GM23338 (cell line): ENCODE measurements at regions not wholly inside any gene's neighbourhood (a gene's known extent, or its start where the extent isn't known, plus 50 kb on each side); places are given as distances from the start of the nearest gene placed in this dataset.

Source experiments
- ATAC-seq: fragments of 200-7000 bp; cut with Tn5 transposase; 3 replicates; pipeline ENCODE4 v1.9.1; 2020
- DNase-seq: peaks from one replicate; pipeline ENCODE4 v3.0.0-alpha.2; 2015; ENCODE audit warnings: low spot score
- H2AFZ ChIP-seq: fragments of 200-600 bp; sonication (generic); 2 replicates; pipeline ENCODE4 v1.8.0; 2016; ENCODE audit warnings: antibody characterized with exemption, mild to moderate bottlenecking, moderate library complexity
- H3F3A ChIP-seq: fragments of 200-600 bp; sonication (generic); replicated peaks from 2 replicates; pipeline ENCODE4 v1.8.0; 2017; ENCODE audit warnings: antibody characterized with exemption, mixed run types, low read depth
- H3K27ac ChIP-seq: fragments of 200-600 bp; sonication (generic); 2 replicates; pipeline ENCODE4 v1.6.1; 2016; ENCODE audit warnings: low read depth
- H3K27me3 ChIP-seq: fragments of 200-600 bp; sonication (generic); 2 replicates; pipeline ENCODE4 v1.8.0; 2016; ENCODE audit warnings: mild to moderate bottlenecking, mixed run types, moderate library complexity; ENCODE audit not compliant: insufficient read depth
- H3K36me3 ChIP-seq: fragments of 200-600 bp; sonication (generic); 2 replicates; pipeline ENCODE4 v1.8.0; 2016; ENCODE audit warnings: mild to moderate bottlenecking; ENCODE audit not compliant: insufficient read depth
- H3K4me1 ChIP-seq: fragments of 200-600 bp; sonication (generic); 2 replicates; pipeline ENCODE4 v1.8.0; 2016; ENCODE audit warnings: mild to moderate bottlenecking, moderate library complexity; ENCODE audit not compliant: insufficient read depth
- H3K4me2 ChIP-seq: fragments of 200-600 bp; sonication (generic); 2 replicates; pipeline ENCODE4 v1.7.1; 2017; ENCODE audit warnings: mixed run types
- H3K4me3 ChIP-seq: fragments of 200-600 bp; sonication (generic); 2 replicates; pipeline ENCODE4 v1.6.1; 2016; ENCODE audit warnings: mixed run types
- H3K79me2 ChIP-seq: fragments of 200-600 bp; sonication (generic); replicated peaks from 2 replicates; pipeline ENCODE4 v1.8.0; 2017; ENCODE audit warnings: mild to moderate bottlenecking; ENCODE audit not compliant: insufficient read depth
- H3K9me2 ChIP-seq: fragments of 200-600 bp; sonication (generic); 2 replicates; pipeline ENCODE4 v1.8.0; 2017; ENCODE audit not compliant: insufficient read depth
- H4K20me1 ChIP-seq: fragments of 200-600 bp; sonication (generic); replicated peaks from 2 replicates; pipeline ENCODE4 v1.8.0; 2017; ENCODE audit warnings: mild to moderate bottlenecking; ENCODE audit not compliant: insufficient read depth
- H3K27ac Mint-ChIP-seq: 2 replicates; pipeline ENCODE4 v1.8.0; 2020; ENCODE audit warnings: inconsistent platforms, mild to moderate bottlenecking, moderate library complexity, mixed read lengths
- H3K27me3 Mint-ChIP-seq: 3 replicates; pipeline ENCODE4 v1.8.0; 2022; ENCODE audit warnings: low read depth, mild to moderate bottlenecking, moderate library complexity, mixed read lengths, inconsistent platforms; ENCODE audit not compliant: insufficient read depth, poor library complexity
- H3K36me3 Mint-ChIP-seq: 3 replicates; pipeline ENCODE4 v1.8.0; 2021; ENCODE audit warnings: low read depth, mild to moderate bottlenecking, inconsistent platforms, moderate library complexity, mixed read lengths
- H3K4me1 Mint-ChIP-seq: 3 replicates; pipeline ENCODE4 v1.8.0; 2020; ENCODE audit warnings: mild to moderate bottlenecking, inconsistent platforms, mixed read lengths
- H3K4me3 Mint-ChIP-seq: 3 replicates; pipeline ENCODE4 v1.8.0; 2021; ENCODE audit warnings: moderate library complexity, mild to moderate bottlenecking, inconsistent platforms, mixed read lengths
- H3K9me3 Mint-ChIP-seq: 3 replicates; pipeline ENCODE4 v1.8.0; 2020; ENCODE audit warnings: moderate library complexity, mild to moderate bottlenecking, inconsistent platforms, mixed read lengths
- CREB1 ChIP-seq: fragments of 250-450 bp; sonication (Bioruptor Pico); IDR thresholded peaks from 2 replicates; pipeline ENCODE4 v1.5.0; 2020; ENCODE audit warnings: low read depth, mild to moderate bottlenecking, moderate library complexity
- EZH2phosphoT487 ChIP-seq: fragments of 200-600 bp; sonication (generic); IDR thresholded peaks from one replicate; pipeline ENCODE4 v1.8.1; 2018; ENCODE audit warnings: antibody characterized with exemption; ENCODE audit not compliant: unreplicated experiment
- NANOG ChIP-seq: IDR thresholded peaks from 2 replicates; pipeline ENCODE4 v1.6.1; 2016; ENCODE audit warnings: antibody characterized with exemption, borderline replicate concordance
- POLR2AphosphoS5 ChIP-seq: IDR thresholded peaks from 2 replicates; pipeline ENCODE4 v1.6.1; 2016; ENCODE audit warnings: antibody characterized with exemption, low read depth
- REST ChIP-seq: IDR thresholded peaks from one replicate; pipeline ENCODE4 v1.6.1; 2018; ENCODE audit warnings: antibody characterized with exemption; ENCODE audit not compliant: unreplicated experiment
- STAT1 ChIP-seq: IDR thresholded peaks from one replicate; pipeline ENCODE4 v1.6.1; 2016; ENCODE audit warnings: antibody characterized with exemption; ENCODE audit not compliant: unreplicated experiment
- ZNF114 ChIP-seq: fragments of 250-450 bp; sonication (Bioruptor Pico); IDR thresholded peaks from 2 replicates; pipeline ENCODE4 v1.5.0; 2020; ENCODE audit warnings: mild to moderate bottlenecking, moderate library complexity
- ZNF331 ChIP-seq: fragments of 250-450 bp; sonication (Bioruptor Pico); IDR thresholded peaks from 2 replicates; pipeline ENCODE4 v1.5.0; 2020; ENCODE audit warnings: low read depth, mild to moderate bottlenecking, moderate library complexity
- TF ChIP-seq, protein P1 (sequence below): fragments of 250-450 bp; sonication (Bioruptor Pico); IDR thresholded peaks from 2 replicates; pipeline ENCODE4 v1.5.0; 2020; ENCODE audit warnings: mild to moderate bottlenecking, moderate library complexity
- TF ChIP-seq, protein P2 (sequence below), 2 experiments: fragments of 200-600 bp in 1 of 2; sonication (generic) in 1 of 2; conservative IDR thresholded peaks; 2 replicates each; pipeline versions ENCODE4 v1.5.1 to v1.6.1; 2016 to 2017; ENCODE audit warnings: antibody characterized with exemption in 2 of 2, low read depth in 2 of 2, mild to moderate bottlenecking in 2 of 2, moderate library complexity in 1 of 2
- TF ChIP-seq, protein P3 (sequence below): IDR thresholded peaks from 2 replicates; pipeline ENCODE4 v1.6.1; 2016; ENCODE audit warnings: antibody characterized with exemption

GRCh38 chr5:8550921-8551320 lies 682.0 kb downstream of the MTRR start:
- peaks cover 3% of the 10 kb centered on the region; the same call in 1 of the 3 replicates for H3K36me3 Mint-ChIP-seq
- no peak overlapping the region for H3K4me3 Mint-ChIP-seq
- H3K9me3 Mint-ChIP-seq: peaks cover 14% of the 10 kb centered on the region; the same call in 2 of the 3 replicates
- no peaks in the 10 kb centered on the region for H4K20me1 ChIP-seq
- H3K4me1 Mint-ChIP-seq: no peaks in the 10 kb centered on the region
- no peaks in the 10 kb centered on the region for H3F3A ChIP-seq
- DNase-seq (no peak), ATAC-seq (no peak)
- no peak overlapping the region for H3K27ac ChIP-seq
- H3K27me3 Mint-ChIP-seq: no peaks in the 10 kb centered on the region
- no peaks in the 10 kb centered on the region for H3K79me2 ChIP-seq
- no peak overlapping the region for H2AFZ ChIP-seq
- H3K9me2 ChIP-seq: peaks cover 5% of the 10 kb centered on the region; the same call in 1 of the 2 replicates
- no peak overlapping the region for H3K4me2 ChIP-seq
- H3K4me1 ChIP-seq: no peaks in the 10 kb centered on the region
- no peaks in the 10 kb centered on the region for H3K27me3 ChIP-seq
- no peaks in the 10 kb centered on the region for H3K36me3 ChIP-seq
- TF ChIP-seq CREB1 (CRISPR knock-in tag) (no peak), POLR2AphosphoS5 (no peak), NANOG (no peak), ZNF114 (CRISPR knock-in tag) (no peak), STAT1 (no peak), REST (no peak), EZH2phosphoT487 (no peak), ZNF331 (CRISPR knock-in tag) (no peak)
- TF ChIP-seq, protein P1, sequence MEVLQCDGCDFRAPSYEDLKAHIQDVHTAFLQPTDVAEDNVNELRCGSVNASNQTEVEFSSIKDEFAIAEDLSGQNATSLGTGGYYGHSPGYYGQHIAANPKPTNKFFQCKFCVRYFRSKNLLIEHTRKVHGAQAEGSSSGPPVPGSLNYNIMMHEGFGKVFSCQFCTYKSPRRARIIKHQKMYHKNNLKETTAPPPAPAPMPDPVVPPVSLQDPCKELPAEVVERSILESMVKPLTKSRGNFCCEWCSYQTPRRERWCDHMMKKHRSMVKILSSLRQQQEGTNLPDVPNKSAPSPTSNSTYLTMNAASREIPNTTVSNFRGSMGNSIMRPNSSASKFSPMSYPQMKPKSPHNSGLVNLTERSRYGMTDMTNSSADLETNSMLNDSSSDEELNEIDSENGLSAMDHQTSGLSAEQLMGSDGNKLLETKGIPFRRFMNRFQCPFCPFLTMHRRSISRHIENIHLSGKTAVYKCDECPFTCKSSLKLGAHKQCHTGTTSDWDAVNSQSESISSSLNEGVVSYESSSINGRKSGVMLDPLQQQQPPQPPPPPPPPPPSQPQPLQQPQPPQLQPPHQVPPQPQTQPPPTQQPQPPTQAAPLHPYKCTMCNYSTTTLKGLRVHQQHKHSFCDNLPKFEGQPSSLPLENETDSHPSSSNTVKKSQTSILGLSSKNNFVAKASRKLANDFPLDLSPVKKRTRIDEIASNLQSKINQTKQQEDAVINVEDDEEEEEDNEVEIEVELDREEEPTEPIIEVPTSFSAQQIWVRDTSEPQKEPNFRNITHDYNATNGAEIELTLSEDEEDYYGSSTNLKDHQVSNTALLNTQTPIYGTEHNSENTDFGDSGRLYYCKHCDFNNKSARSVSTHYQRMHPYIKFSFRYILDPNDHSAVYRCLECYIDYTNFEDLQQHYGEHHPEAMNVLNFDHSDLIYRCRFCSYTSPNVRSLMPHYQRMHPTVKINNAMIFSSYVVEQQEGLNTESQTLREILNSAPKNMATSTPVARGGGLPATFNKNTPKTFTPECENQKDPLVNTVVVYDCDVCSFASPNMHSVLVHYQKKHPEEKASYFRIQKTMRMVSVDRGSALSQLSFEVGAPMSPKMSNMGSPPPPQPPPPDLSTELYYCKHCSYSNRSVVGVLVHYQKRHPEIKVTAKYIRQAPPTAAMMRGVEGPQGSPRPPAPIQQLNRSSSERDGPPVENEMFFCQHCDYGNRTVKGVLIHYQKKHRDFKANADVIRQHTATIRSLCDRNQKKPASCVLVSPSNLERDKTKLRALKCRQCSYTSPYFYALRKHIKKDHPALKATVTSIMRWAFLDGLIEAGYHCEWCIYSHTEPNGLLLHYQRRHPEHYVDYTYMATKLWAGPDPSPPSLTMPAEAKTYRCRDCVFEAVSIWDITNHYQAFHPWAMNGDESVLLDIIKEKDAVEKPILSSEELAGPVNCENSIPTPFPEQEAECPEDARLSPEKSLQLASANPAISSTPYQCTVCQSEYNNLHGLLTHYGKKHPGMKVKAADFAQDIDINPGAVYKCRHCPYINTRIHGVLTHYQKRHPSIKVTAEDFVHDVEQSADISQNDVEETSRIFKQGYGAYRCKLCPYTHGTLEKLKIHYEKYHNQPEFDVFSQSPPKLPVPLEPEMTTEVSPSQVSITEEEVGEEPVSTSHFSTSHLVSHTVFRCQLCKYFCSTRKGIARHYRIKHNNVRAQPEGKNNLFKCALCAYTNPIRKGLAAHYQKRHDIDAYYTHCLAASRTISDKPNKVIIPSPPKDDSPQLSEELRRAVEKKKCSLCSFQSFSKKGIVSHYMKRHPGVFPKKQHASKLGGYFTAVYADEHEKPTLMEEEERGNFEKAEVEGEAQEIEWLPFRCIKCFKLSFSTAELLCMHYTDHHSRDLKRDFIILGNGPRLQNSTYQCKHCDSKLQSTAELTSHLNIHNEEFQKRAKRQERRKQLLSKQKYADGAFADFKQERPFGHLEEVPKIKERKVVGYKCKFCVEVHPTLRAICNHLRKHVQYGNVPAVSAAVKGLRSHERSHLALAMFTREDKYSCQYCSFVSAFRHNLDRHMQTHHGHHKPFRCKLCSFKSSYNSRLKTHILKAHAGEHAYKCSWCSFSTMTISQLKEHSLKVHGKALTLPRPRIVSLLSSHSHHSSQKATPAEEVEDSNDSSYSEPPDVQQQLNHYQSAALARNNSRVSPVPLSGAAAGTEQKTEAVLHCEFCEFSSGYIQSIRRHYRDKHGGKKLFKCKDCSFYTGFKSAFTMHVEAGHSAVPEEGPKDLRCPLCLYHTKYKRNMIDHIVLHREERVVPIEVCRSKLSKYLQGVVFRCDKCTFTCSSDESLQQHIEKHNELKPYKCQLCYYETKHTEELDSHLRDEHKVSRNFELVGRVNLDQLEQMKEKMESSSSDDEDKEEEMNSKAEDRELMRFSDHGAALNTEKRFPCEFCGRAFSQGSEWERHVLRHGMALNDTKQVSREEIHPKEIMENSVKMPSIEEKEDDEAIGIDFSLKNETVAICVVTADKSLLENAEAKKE (CRISPR knock-in tag): no peak
- TF ChIP-seq, protein P2, sequence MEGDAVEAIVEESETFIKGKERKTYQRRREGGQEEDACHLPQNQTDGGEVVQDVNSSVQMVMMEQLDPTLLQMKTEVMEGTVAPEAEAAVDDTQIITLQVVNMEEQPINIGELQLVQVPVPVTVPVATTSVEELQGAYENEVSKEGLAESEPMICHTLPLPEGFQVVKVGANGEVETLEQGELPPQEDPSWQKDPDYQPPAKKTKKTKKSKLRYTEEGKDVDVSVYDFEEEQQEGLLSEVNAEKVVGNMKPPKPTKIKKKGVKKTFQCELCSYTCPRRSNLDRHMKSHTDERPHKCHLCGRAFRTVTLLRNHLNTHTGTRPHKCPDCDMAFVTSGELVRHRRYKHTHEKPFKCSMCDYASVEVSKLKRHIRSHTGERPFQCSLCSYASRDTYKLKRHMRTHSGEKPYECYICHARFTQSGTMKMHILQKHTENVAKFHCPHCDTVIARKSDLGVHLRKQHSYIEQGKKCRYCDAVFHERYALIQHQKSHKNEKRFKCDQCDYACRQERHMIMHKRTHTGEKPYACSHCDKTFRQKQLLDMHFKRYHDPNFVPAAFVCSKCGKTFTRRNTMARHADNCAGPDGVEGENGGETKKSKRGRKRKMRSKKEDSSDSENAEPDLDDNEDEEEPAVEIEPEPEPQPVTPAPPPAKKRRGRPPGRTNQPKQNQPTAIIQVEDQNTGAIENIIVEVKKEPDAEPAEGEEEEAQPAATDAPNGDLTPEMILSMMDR (conservative IDR thresholded peaks at IDR 0.05; ENCODE audit: low read depth in 2 of 2): no peak
- TF ChIP-seq, protein P3, sequence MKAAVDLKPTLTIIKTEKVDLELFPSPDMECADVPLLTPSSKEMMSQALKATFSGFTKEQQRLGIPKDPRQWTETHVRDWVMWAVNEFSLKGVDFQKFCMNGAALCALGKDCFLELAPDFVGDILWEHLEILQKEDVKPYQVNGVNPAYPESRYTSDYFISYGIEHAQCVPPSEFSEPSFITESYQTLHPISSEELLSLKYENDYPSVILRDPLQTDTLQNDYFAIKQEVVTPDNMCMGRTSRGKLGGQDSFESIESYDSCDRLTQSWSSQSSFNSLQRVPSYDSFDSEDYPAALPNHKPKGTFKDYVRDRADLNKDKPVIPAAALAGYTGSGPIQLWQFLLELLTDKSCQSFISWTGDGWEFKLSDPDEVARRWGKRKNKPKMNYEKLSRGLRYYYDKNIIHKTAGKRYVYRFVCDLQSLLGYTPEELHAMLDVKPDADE: no peak
- H3K4me3 ChIP-seq: no peak overlapping the region
- no peak overlapping the region for H3K27ac Mint-ChIP-seq
